Neural cell (in vitro differentiated cells): ENCODE measurements at regions not wholly inside any gene's neighbourhood (a gene's known extent, or its start where the extent isn't known, plus 50 kb on each side); places are given as distances from the start of the nearest gene placed in this dataset.

Experiments used
- CTCF ChIP-seq: fragments of 450-650 bp; IDR thresholded peaks from 2 replicates; pipeline ENCODE4 v1.5.1; 2014; ENCODE audit warnings: antibody characterized with exemption, mild to moderate bottlenecking, moderate library complexity; ENCODE audit not compliant: poor library complexity, severe bottlenecking
- EP300 ChIP-seq: fragments of 450-650 bp; conservative IDR thresholded peaks from 2 replicates; pipeline ENCODE4 v1.6.1; 2014; ENCODE audit warnings: antibody characterized with exemption, mild to moderate bottlenecking, moderate library complexity; ENCODE audit not compliant: poor library complexity, severe bottlenecking
- EZH2 ChIP-seq: fragments of 200-600, 300-800 bp; shearing (Covaris generic), sonication (generic); IDR thresholded peaks from 2 replicates; pipeline ENCODE4 v1.6.1; 2014; ENCODE audit warnings: antibody characterized with exemption, low read length, borderline replicate concordance, mild to moderate bottlenecking; ENCODE audit not compliant: insufficient read depth, poor library complexity, severe bottlenecking
- REST ChIP-seq: IDR thresholded peaks from 2 replicates; pipeline ENCODE4 v1.6.1; 2012; ENCODE audit warnings: borderline replicate concordance

GRCh38 chr5:4555725-4556285, 584.3 kb upstream of the ADAMTS16 start:
- TF ChIP-seq CTCF (no peak), REST (no peak), EZH2 (no peak), EP300 (no peak)
